ENCODE measurements at regions not wholly inside any gene's neighbourhood (a gene's known extent, or its start where the extent isn't known, plus 50 kb on each side); places are given as distances from the start of the nearest gene placed in this dataset.

DNA sequence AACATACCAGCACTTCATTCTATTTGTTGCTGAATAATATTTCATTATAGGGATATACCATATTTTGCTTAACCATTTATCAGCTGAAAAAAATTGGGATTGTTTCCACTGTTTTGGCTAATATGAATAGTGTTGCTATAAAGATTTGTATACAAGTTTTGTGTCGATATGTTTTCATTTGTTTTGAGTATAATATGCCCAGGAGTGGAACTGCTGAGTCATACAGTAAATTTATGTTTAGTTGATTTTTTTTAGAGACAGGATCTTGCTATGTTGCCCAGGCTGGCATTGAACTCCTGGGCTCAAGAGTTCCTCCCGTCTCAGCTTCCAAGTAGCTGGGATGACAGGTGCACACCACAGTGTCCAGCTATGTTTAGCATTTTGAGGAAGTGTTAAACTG, 131.5 kb upstream of the TMCC3 start:
- TF ChIP-seq SMC3 (IDR thresholded peaks at IDR 0.05; ENCODE audit: low read length), result no peak
- TF ChIP-seq ARNT (IDR thresholded peaks at IDR 0.05), result no peak
- no peak for TF ChIP-seq SMAD1 (CRISPR knock-in tag; IDR thresholded peaks at IDR 0.05; ENCODE audit: borderline replicate concordance, low read depth)
- no peak for TF ChIP-seq NR2C2 (CRISPR knock-in tag; IDR thresholded peaks at IDR 0.05; ENCODE audit: borderline replicate concordance)
- TF ChIP-seq, protein P1, sequence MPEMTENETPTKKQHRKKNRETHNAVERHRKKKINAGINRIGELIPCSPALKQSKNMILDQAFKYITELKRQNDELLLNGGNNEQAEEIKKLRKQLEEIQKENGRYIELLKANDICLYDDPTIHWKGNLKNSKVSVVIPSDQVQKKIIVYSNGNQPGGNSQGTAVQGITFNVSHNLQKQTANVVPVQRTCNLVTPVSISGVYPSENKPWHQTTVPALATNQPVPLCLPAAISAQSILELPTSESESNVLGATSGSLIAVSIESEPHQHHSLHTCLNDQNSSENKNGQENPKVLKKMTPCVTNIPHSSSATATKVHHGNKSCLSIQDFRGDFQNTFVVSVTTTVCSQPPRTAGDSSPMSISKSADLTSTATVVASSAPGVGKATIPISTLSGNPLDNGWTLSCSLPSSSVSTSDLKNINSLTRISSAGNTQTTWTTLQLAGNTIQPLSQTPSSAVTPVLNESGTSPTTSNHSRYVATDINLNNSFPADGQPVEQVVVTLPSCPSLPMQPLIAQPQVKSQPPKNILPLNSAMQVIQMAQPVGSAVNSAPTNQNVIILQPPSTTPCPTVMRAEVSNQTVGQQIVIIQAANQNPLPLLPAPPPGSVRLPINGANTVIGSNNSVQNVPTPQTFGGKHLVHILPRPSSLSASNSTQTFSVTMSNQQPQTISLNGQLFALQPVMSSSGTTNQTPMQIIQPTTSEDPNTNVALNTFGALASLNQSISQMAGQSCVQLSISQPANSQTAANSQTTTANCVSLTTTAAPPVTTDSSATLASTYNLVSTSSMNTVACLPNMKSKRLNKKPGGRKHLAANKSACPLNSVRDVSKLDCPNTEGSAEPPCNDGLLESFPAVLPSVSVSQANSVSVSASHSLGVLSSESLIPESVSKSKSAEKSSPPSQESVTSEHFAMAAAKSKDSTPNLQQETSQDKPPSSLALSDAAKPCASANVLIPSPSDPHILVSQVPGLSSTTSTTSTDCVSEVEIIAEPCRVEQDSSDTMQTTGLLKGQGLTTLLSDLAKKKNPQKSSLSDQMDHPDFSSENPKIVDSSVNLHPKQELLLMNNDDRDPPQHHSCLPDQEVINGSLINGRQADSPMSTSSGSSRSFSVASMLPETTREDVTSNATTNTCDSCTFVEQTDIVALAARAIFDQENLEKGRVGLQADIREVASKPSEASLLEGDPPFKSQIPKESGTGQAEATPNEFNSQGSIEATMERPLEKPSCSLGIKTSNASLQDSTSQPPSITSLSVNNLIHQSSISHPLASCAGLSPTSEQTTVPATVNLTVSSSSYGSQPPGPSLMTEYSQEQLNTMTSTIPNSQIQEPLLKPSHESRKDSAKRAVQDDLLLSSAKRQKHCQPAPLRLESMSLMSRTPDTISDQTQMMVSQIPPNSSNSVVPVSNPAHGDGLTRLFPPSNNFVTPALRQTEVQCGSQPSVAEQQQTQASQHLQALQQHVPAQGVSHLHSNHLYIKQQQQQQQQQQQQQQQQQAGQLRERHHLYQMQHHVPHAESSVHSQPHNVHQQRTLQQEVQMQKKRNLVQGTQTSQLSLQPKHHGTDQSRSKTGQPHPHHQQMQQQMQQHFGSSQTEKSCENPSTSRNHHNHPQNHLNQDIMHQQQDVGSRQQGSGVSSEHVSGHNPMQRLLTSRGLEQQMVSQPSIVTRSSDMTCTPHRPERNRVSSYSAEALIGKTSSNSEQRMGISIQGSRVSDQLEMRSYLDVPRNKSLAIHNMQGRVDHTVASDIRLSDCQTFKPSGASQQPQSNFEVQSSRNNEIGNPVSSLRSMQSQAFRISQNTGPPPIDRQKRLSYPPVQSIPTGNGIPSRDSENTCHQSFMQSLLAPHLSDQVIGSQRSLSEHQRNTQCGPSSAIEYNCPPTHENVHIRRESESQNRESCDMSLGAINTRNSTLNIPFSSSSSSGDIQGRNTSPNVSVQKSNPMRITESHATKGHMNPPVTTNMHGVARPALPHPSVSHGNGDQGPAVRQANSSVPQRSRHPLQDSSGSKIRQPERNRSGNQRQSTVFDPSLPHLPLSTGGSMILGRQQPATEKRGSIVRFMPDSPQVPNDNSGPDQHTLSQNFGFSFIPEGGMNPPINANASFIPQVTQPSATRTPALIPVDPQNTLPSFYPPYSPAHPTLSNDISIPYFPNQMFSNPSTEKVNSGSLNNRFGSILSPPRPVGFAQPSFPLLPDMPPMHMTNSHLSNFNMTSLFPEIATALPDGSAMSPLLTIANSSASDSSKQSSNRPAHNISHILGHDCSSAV (CRISPR knock-in tag; IDR thresholded peaks at IDR 0.05; ENCODE audit: borderline replicate concordance), result no peak
- TF ChIP-seq REXO4 (CRISPR knock-in tag; IDR thresholded peaks at IDR 0.05; ENCODE audit: borderline replicate concordance), result no peak
- no peak for TF ChIP-seq RAD21 (CRISPR knock-in tag; IDR thresholded peaks at IDR 0.05)
- no peak for TF ChIP-seq PTBP1 (IDR thresholded peaks at IDR 0.05; ENCODE audit: low read depth, low read length, poor library complexity, severe bottlenecking)
